Aorta (tissue), 5 donors: ENCODE measurements at regions not wholly inside any gene's neighbourhood (a gene's known extent, or its start where the extent isn't known, plus 50 kb on each side); places are given as distances from the start of the nearest gene placed in this dataset.

Experiments
- ATAC-seq: fragments of 200-7000 bp; cut with Tn5 transposase; one replicate; pipeline ENCODE4 v1.9.1; 2022; ENCODE audit warnings: moderate library complexity; ENCODE audit not compliant: low FRiP score
- DNase-seq, 2 donors: peaks; one replicate each; pipeline ENCODE4 v3.0.0-alpha.2; 2020
- H3K27ac ChIP-seq, 2 donors: one replicate each; pipeline ENCODE4 v1.5.1; 2013; ENCODE audit warnings: low read length in 2 of 2, mild to moderate bottlenecking in 2 of 2, moderate library complexity in 2 of 2, control low read depth in 1 of 2, inconsistent platforms in 1 of 2, low read depth in 1 of 2
- H3K27me3 ChIP-seq, 2 donors: one replicate each; pipeline ENCODE4 v1.6.1; 2013; ENCODE audit warnings: control low read depth in 1 of 2, low read length in 1 of 2, mild to moderate bottlenecking in 1 of 2, moderate library complexity in 1 of 2; ENCODE audit not compliant: insufficient read depth in 2 of 2, control insufficient read depth in 1 of 2
- H3K36me3 ChIP-seq, 2 donors: one replicate each; pipeline ENCODE4 v1.6.1; 2013; ENCODE audit warnings: control low read depth in 1 of 2, low read length in 1 of 2, mild to moderate bottlenecking in 1 of 2; ENCODE audit not compliant: insufficient read depth in 2 of 2, control insufficient read depth in 1 of 2
- H3K4me1 ChIP-seq, 2 donors: one replicate each; pipeline ENCODE4 v1.6.1; 2013; ENCODE audit warnings: low read length in 2 of 2, control low read depth in 1 of 2, mild to moderate bottlenecking in 1 of 2, moderate library complexity in 1 of 2; ENCODE audit not compliant: insufficient read depth in 2 of 2, control insufficient read depth in 1 of 2
- H3K4me3 ChIP-seq, 2 donors: one replicate each; pipeline ENCODE4 v1.5.1; 2013; ENCODE audit warnings: low read length in 2 of 2, control low read depth in 1 of 2, mild to moderate bottlenecking in 1 of 2
- H3K9me3 ChIP-seq: one replicate; pipeline ENCODE4 v1.6.1; 2013; ENCODE audit warnings: mild to moderate bottlenecking, low read length; ENCODE audit not compliant: control insufficient read depth
- WGBS, 2 donors: extraction: QIAGEN DNeasy Blood & Tissue Kit; methylation state at CpG; one replicate each; pipeline ENCODE4 v1.1.7; 2013; 5-methylcytosine and 5-hydroxymethylcytosine counted together
- intact Hi-C, 2 donors: fragments of 100-400 bp; cut with DNase I; formaldehyde crosslinking; loops; one replicate each; pipeline versions ENCODE4 v1.14.2 to v1.15.0; 2022
- donor health status: healthy with polysubstance abuse.
- donor health status: Bipolar disorder and iron deficiency.
- donor health status: DM: no; HTN: no; CAD: no.
- donor health status: DM: no; HTN: no; CAD: no.
- donor health status: DM: yes; HTN: yes; CAD: no.

- ATAC-seq (no peak), DNase-seq (no peak)
- H3K27me3 ChIP-seq: no peaks in the 10 kb centered on the region
- no peaks in the 10 kb centered on the region for H3K9me3 ChIP-seq
- peaks cover 0 to under 1% of the 10 kb centered on the region in 2 donors for H3K4me1 ChIP-seq
- no peaks in the 10 kb centered on the region for H3K36me3 ChIP-seq
- no peak overlapping the region for H3K4me3 ChIP-seq
- no peak overlapping the region for H3K27ac ChIP-seq
- intact Hi-C loops: no loop called here
- WGBS, 2 donors: 95 to 97% methylated on average over 2 of the region's 2 CpGs
Observed at GRCh38 chr6:14930366-14930989, 315.4 kb upstream of the JARID2 start.

GRCh38 chr6:14932485-14933182, 313.2 kb upstream of the JARID2 start:
- ATAC-seq (no peak), DNase-seq (no peak)
- H3K4me3 ChIP-seq: no peak overlapping the region
- no peaks in the 10 kb centered on the region for H3K4me1 ChIP-seq
- H3K27me3 ChIP-seq: no peaks in the 10 kb centered on the region
- H3K9me3 ChIP-seq: no peaks in the 10 kb centered on the region
- intact Hi-C loops: no loop called here
- WGBS, 2 donors: 72 to 78% methylated on average over 8 of the region's 8 CpGs
- H3K36me3 ChIP-seq: no peaks in the 10 kb centered on the region
- H3K27ac ChIP-seq: no peak overlapping the region

DNA sequence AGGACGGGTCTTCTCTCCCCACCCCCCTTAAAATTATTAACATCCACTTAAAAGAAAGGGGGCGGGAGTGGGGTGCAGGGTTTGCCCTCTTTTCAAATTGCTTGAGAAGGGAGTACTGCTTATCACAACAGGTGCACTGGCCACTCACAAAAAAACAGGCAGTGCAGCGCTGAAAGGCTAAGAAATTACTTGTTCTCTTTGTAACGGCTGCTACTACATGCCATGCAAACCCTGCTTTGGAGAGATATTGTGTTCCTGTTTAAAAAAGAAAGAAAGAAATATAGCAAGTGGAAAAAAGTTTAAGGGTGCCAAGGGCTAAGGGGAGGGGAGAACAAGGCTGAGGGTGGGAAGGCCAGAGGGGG, 312.7 kb upstream of the JARID2 start:
- intact Hi-C loops: no loop called here
- DNase-seq (no peak), ATAC-seq (no peak)
- Histone ChIP-seq H3K9me3 (no peaks in the 10 kb centered on the region), H3K36me3 (no peaks in the 10 kb centered on the region), H3K27me3 (no peaks in the 10 kb centered on the region), H3K4me1 (no peaks in the 10 kb centered on the region), H3K4me3 (no peak overlapping the region), H3K27ac (no peak overlapping the region)
- WGBS, 2 donors: 76 to 79% methylated on average over 4 of the region's 4 CpGs

- Histone ChIP-seq H3K27me3 (no peaks in the 10 kb centered on the region), H3K4me1 (no peaks in the 10 kb centered on the region), H3K9me3 (no peaks in the 10 kb centered on the region), H3K36me3 (no peaks in the 10 kb centered on the region), H3K4me3 (no peak overlapping the region), H3K27ac (no peak overlapping the region)
- no peak for ATAC-seq
- 94 to 100% methylated on average over 1 of the region's 1 CpG for WGBS, 2 donors
- intact Hi-C loops: no loop called here
- no peak for DNase-seq
Observed at GRCh38 chr6:14934013-14934412, 311.9 kb upstream of the JARID2 start.

DNA sequence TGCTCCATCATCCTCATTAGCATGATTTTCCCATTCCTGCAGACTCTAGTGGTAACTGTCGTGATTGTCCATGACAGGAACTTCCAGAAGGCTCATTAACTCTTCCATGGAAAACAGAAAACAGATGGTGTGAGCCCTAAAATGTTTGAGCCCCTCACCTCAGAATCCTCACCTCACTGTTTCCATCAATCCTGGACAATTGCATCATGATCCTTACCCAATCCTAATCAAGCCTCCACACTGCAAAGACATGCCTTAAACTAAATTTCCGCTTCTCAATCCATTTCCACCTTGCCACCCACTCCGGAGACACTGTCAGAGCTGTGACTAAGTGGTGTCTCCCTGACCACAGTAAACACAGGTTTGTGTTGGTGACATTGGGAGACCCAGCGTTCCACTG, 311.0 kb upstream of the JARID2 start:
- no peak for DNase-seq
- 63 to 67% methylated on average over 4 of the region's 4 CpGs for WGBS, 2 donors
- H3K4me3 ChIP-seq: no peak overlapping the region
- intact Hi-C loops: no loop called here
- H3K27ac ChIP-seq: no peak overlapping the region
- H3K4me1 ChIP-seq: no peaks in the 10 kb centered on the region
- no peak for ATAC-seq
- H3K36me3 ChIP-seq: no peaks in the 10 kb centered on the region
- no peaks in the 10 kb centered on the region for H3K27me3 ChIP-seq
- no peaks in the 10 kb centered on the region for H3K9me3 ChIP-seq

DNA sequence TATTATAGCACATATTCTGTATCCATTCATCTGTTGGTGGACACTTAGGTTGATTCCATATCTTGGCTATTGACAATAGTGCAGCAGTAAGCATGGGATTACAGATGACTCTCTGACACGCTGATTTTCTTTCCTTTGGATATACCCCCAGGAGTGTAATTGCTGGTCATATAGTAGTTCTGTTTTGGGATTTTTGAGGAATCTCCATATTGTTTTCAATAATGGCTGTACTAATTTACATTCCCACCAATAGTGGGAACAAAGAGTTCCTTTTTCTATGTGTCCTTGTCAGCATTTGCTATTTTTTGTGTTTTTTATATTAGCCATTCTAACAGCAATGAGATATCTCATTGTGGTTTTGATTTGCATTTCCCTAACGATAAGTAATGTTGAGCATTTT, 309.0 kb upstream of the JARID2 start:
- Histone ChIP-seq H3K4me3 (no peak overlapping the region), H3K36me3 (no peaks in the 10 kb centered on the region), H3K27me3 (no peaks in the 10 kb centered on the region), H3K4me1 (no peaks in the 10 kb centered on the region), H3K27ac (no peak overlapping the region), H3K9me3 (no peaks in the 10 kb centered on the region)
- WGBS, 2 donors: 93 to 95% methylated on average over 2 of the region's 2 CpGs
- no peak for DNase-seq
- intact Hi-C loops: no loop called here
- ATAC-seq: no peak

GRCh38 chr6:14943116-14943515, 302.8 kb upstream of the JARID2 start:
- DNase-seq (no peak), ATAC-seq (no peak)
- WGBS, 2 donors: 94 to 96% methylated on average over 3 of the region's 3 CpGs
- Histone ChIP-seq H3K27me3 (no peaks in the 10 kb centered on the region), H3K4me1 (no peaks in the 10 kb centered on the region), H3K36me3 (no peaks in the 10 kb centered on the region), H3K4me3 (no peak overlapping the region), H3K27ac (no peak overlapping the region), H3K9me3 (no peaks in the 10 kb centered on the region)
- intact Hi-C loops: no loop called here

DNA sequence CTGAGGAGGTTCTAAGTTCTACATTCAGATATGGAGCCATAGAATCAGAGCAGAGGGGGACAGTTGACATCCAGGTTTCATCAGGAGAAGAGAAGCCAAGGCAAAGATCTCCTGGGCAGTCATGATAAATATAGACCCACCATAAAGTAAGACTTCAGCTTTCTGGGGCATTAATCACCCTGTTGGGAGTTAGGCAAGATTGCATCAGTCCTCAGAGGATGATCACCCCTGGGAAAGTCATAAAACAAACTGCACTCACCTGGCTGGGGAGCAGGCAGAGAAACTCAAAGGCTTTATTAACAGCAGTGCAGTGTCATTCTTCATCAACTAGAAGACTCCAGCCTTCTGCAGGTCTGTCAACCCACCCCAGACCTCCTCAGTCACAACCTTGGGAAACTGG, 301.3 kb upstream of the JARID2 start:
- intact Hi-C loops: no loop called here
- H3K36me3 ChIP-seq: no peaks in the 10 kb centered on the region
- DNase-seq: no peak
- H3K4me3 ChIP-seq: no peak overlapping the region
- no peak for ATAC-seq
- no peaks in the 10 kb centered on the region for H3K4me1 ChIP-seq
- no peak overlapping the region for H3K27ac ChIP-seq
- H3K9me3 ChIP-seq: no peaks in the 10 kb centered on the region
- no peaks in the 10 kb centered on the region for H3K27me3 ChIP-seq

DNA sequence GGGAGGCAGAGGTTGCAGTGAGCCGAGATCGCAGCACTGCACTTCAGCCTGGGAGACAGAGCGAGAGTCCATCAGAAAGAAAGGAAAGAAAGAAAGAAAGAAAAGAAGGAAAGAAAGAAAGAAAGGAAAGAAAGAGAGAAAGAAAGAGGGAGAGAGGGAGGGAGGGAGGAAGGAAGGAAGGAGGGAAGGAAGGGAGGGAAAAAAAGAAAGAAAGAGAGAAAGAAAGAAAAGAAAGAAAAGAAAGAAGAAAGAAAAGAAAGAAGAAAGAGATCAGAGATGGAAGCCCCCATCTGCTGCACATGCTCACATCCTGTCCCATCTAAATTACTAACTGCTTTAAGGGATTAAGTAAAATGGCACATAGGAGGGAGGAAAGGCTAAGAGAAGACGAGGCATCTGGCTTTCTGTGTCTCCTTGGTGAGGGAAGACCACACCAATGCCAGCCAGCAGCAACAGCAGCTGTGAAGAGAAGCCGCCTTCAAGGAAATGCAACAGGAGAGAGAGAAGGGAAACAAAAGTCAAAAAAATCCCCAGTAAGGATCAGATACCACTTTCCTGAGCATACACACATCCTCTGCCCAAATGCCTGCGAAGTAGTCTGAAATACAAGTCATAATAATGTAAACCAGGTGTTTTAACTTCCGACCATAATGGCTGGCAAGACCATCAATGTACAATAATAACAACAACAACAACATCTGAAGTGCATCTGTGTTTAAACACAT, 300.2 kb upstream of the JARID2 start:
- WGBS, 2 donors: 58 to 70% methylated on average over 7 of the region's 7 CpGs
- Histone ChIP-seq H3K27me3 (no peaks in the 10 kb centered on the region), H3K27ac (no peak overlapping the region), H3K36me3 (no peaks in the 10 kb centered on the region), H3K4me1 (no peaks in the 10 kb centered on the region), H3K4me3 (no peak overlapping the region), H3K9me3 (no peaks in the 10 kb centered on the region)
- DNase-seq: no peak
- intact Hi-C loops: no loop called here
- no peak for ATAC-seq
